ENCODE measurements at regions not wholly inside any gene's neighbourhood (a gene's known extent, or its start where the extent isn't known, plus 50 kb on each side); places are given as distances from the start of the nearest gene placed in this dataset.
"Not testable (repeated sequence)": the region's sequence is repeated elsewhere in the genome, so short reads cannot be mapped to it uniquely, and the experiment has no call there.

- DNase-seq, result peak; percentile 68
These were observed 1180.1 kb upstream of the ATXN8OS start for GRCh38 chr13:68927387-68928026.

DNA sequence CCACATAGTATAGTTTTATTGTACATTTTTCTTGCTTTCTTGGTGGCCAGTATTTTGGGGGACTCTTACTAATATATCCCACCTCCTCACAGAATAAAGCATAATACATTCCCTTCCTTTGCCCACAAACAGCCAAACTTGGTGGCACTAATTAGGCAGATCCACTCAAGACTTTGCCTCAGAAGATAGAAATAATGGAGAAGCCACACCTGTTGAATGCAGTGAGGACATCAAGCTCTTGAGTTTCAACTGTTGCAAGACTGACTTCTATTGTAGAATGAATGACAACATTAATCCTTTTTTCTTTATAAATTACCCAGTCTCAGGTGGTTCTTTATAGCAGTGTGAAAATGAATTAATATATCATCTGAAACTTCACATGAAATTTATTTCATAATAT lies 1183.6 kb upstream of the ATXN8OS start:
- no peak for DNase-seq

DNA sequence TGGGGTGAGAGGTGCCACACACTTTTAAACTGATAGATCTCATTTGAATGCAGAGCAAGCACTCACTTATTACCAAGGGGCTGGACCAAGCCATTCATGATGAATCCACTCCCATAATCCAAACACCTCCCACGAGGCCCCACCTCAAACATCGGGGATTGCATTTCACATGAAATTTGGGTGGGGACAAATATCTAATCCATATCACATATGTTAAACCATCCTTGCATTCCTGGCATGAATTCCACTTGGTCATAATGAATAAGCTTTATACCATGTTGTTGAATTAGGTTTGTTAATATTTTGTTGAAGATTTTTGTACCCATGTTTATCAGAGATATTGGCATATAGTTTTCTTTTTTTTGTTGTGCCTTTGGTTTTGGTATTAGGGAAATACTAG lies 1198.7 kb upstream of the ATXN8OS start:
- DNase-seq, result no peak

- DNase-seq, result no peak
These were observed 1202.4 kb upstream of the ATXN8OS start for GRCh38 chr13:68905186-68905585.

DNA sequence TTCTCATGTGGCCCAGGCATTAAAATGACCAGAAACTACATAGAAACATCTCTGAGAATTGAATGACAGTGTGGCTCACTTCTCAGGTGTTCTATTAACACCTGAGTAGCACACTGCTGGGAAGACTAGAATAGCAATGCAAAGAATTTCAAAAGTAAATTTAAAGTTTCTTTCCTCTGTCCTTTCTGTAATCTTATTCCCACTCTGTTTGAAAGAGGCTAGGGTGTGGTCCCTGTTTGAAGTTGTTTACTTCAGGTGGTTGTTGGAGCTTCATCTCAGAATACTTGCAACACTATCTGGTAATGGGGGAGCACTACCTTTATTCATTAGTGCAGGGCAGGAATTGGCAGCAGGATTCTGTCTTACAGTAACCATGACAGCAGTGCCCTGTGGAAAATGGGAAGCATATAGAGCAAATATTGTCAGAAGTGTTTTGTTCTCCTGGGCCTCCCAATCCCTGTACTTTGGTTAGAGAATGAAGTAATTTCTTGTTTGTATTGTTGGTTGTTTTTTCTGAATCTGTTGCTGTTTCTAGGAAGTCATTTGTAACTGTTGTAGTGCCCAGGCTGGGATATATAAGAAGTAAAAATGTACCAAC lies 1210.2 kb upstream of the ATXN8OS start:
- no peak for DNase-seq

DNA sequence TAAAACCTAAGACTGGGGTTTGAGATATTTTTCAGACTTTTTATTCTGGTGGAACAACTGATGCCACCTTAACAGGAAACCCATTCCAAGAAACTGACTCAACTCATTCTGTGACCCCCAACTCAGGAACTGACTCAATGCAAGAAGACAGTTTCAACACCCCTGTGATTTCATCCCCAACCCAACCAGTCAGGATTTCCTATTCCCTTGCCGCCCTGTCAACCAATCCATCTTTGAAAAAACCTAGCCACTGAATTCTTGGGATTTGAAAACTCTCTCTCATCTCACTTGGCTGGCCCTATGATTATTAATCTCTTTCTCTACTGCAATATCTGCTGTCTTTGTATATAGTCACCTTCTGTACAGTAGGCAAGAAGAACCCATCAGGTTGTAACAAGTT lies 1211.9 kb upstream of the ATXN8OS start:
- no peak for DNase-seq

DNA sequence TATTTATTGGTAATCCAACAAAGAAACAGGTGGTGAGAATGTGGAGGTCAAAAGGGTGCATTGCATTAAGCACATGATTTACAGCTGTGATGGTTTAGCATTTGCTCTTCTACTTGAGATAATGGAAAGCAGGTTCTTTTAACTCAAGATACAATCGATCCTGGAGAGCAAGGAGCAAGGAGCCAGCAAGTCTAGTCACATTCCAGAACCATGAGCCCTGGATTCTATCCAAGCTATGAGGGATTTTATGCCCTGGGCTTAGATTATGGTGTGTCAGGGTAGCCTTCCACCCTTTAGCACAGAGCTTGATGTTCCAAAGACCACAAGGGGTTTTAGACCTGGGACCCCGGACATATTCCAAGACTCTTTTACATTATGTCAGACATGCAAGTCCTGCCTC lies 1213.9 kb upstream of the ATXN8OS start:
- not testable (repeated sequence) for DNase-seq

GRCh38 chr13:68892596-68892995 lies 1215.0 kb upstream of the ATXN8OS start:
- not testable (repeated sequence) for DNase-seq

- DNase-seq, result not testable (repeated sequence)
These were observed 1217.5 kb upstream of the ATXN8OS start for GRCh38 chr13:68890101-68890500.

GRCh38 chr13:68888832-68889231 lies 1218.8 kb upstream of the ATXN8OS start:
- DNase-seq, result no peak

- no peak for DNase-seq
These were observed 1235.3 kb upstream of the ATXN8OS start for GRCh38 chr13:68872338-68872737.

DNA sequence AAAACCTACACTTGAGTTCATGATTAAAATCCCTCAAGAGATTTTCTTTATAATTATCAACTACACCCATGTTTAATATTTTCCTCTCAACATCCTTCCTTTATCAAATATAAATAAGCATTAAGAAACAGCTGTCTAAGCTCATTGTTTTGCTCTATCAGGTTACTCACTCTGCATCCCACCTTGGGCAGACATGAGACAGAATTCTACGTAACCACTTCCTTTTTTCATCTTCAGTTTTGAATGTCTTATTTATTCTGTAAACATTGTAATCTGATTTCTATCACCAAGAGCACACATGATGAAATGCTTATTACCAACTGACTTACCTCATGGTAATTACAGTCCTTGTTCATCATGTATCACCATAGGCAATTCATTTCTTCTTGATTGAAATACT lies 1256.6 kb upstream of the ATXN8OS start:
- DNase-seq, result no peak

DNA sequence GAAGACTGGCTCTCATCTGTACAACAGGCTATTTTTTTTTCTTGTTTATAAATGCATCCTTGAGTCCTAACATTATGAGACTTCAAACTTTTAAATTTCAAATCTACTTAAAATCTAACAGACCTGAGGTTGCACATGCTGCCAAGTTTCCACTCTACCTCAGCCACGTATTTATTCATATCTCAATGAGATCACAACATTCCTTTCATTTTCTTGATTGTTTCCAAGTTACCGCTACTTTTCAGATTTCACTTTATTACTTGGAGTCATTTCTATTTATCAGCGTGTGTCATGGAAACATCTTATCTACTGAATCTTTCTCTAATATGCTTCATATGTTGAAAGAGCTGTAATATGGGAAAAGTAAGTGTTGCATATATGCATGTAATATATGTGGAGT lies 1257.5 kb upstream of the ATXN8OS start:
- DNase-seq, result peak; percentile 26

DNA sequence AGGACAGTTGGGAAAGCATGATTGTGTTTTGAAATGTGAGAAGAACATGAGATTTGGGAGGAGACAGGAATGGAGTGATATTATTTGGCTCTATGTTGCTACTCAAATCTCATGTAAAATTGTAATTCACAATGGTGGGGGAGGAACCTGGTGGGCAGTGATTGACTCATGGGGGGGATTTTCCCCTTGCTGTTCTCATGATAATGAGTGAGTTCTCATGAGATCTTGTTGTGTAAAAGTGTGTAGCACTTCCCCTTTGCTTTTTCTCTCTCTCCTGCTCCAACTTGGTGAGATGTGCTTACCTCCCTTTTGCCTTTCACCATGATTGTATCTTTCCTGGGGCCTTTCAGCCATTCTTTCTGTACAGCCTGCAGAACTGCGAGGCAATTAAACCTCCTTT lies 1261.0 kb upstream of the ATXN8OS start:
- DNase-seq, result no peak

- DNase-seq, result no peak
These were observed 1273.3 kb upstream of the ATXN8OS start for GRCh38 chr13:68834375-68834774.

DNA sequence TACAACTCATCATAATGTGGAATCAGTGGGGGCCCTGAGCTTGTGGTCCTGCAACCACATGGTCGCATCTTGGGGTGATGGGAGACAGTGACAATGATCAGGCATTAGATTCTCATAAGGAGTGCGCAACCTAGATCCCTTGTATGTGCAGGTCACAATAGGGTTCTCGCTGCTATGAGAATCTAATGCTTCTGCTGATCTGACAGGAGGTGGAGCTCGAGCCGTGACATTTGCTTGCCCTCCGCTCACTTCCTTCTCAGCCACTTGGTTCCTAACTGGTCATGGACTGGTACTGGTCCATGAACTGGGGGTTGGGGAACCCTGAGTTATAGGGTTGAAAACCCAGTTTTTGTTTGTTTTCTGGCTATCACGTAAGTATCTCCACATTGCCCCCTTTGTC lies 1290.9 kb upstream of the ATXN8OS start:
- no peak for DNase-seq

- DNase-seq, result peak; percentile 2
These were observed 1294.3 kb upstream of the ATXN8OS start for GRCh38 chr13:68813180-68813796.

- peak; percentile 18 for DNase-seq
These were observed 1297.0 kb upstream of the ATXN8OS start for GRCh38 chr13:68810660-68811059.

DNA sequence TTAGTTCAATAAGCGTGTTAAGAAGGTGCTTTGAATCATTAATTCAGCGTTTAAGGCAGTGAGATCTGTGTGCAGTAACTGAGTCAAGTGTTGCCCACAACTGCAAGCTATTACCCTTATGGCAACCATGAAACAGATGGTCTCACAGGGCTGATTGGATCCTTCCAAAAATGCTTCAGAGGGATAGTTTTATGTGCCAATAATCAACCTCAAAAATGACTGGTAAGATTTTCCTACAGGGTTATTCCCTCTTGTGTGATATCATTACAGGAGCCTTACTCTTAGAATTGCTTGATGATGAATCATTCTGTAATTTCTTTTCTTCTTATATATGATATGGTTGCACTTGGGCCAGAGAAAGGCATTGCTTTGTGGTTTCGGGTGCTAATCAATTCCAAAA lies 1299.2 kb upstream of the ATXN8OS start:
- DNase-seq, result no peak

GRCh38 chr13:68806125-68806524 lies 1301.5 kb upstream of the ATXN8OS start:
- DNase-seq, result no peak

GRCh38 chr13:68784275-68784674 lies 1323.4 kb upstream of the ATXN8OS start:
- no peak for DNase-seq

DNA sequence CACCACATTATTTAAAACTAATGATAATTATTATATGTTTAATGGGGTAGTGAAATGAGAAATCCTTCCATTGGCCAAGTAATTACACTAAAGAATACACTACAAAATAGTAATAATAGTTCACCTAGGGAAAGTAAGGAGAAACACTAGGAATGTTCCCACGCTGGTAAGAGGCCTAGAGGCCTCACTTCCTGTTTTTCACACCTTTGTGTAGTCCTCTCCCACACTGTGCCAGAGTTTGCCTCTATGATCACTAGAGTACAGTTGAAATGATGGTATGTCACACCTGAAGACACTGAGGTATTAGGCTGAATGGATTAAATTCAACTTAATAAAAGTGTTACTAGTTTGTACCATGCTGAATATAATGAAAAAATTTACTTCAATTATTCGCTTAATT lies 1348.0 kb upstream of the ATXN8OS start:
- no peak for DNase-seq

GRCh38 chr13:68749796-68750195 lies 1357.8 kb upstream of the ATXN8OS start:
- DNase-seq, result no peak

GRCh38 chr13:68748038-68748437 lies 1359.6 kb upstream of the ATXN8OS start:
- DNase-seq, result no peak

DNA sequence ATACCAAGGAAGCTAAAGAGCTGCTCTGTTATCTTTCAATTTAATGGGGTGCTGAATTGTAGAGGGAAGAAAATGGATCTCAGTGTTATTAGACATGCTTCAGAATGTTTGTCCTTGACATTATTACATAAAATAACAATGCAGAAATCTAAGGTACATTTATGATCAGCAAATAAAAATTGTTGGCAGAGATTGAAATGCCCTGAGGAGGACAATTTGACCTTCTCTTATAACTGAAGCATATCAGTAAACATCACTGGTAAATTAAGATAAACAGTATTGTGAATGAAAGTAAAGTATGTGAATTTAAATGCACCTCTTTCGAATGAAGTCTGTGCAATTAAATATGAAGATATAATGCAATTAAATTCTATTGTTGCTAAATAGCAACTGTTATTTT lies 1362.1 kb upstream of the ATXN8OS start:
- DNase-seq, result no peak

Data from eye (tissue), 1 donor.